H1 (cell line): ENCODE measurements at regions not wholly inside any gene's neighbourhood (a gene's known extent, or its start where the extent isn't known, plus 50 kb on each side); places are given as distances from the start of the nearest gene placed in this dataset.
A peak's percentile ranks its signal among the peaks of the same experiment; 100 is the strongest.

Experiments
- CTCF ChIA-PET: fragments of 300-600 bp; sonication (Branson Sonifier 250); formaldehyde crosslinking; loops from one replicate; lab custom pipeline; 2021; ENCODE audit not compliant: partially characterized antibody; lab: Charles Lee
- POLR2A ChIA-PET: fragments of 300-600 bp; sonication (Branson Sonifier 250); formaldehyde crosslinking; loops from one replicate; lab custom pipeline; 2021; ENCODE audit warnings: inconsistent platforms; ENCODE audit not compliant: partially characterized antibody; lab: Charles Lee
- DNase-seq, 2 experiments: peaks; one replicate each; pipeline versions ENCODE4 v3.0.0 to v3.0.0-alpha.2; 2010 to 2022; ENCODE audit warnings: low spot score in 2 of 2, low read depth in 1 of 2, mixed read lengths in 1 of 2
- FAIRE-seq: peaks from 2 replicates; lab custom pipeline; 2011; peaks lifted over from hg19 to GRCh38; lab: Jason Lieb, UNC
- H2AFZ ChIP-seq: 2 replicates; pipeline ENCODE4 v1.8.1; 2012; ENCODE audit warnings: low read length, inconsistent platforms
- H2AK5ac ChIP-seq: 2 replicates; pipeline ENCODE4 v1.6.1; 2013; ENCODE audit warnings: low read depth, low read length
- H2BK120ac ChIP-seq: replicated peaks from 2 replicates; pipeline ENCODE3; 2013; ENCODE audit warnings: low read depth, low read length, inconsistent platforms
- H2BK12ac ChIP-seq: 2 replicates; pipeline ENCODE4 v1.6.1; 2013; ENCODE audit warnings: low read depth, low read length
- H2BK15ac ChIP-seq: 2 replicates; pipeline ENCODE4 v1.6.1; 2013; ENCODE audit warnings: low read length
- H2BK20ac ChIP-seq: 2 replicates; pipeline ENCODE4 v1.6.1; 2013; ENCODE audit warnings: low read length
- H2BK5ac ChIP-seq: 2 replicates; pipeline ENCODE4 v1.6.1; 2013; ENCODE audit warnings: low read depth, low read length
- H3K14ac ChIP-seq: 2 replicates; pipeline ENCODE4 v1.6.1; 2013; ENCODE audit warnings: inconsistent platforms; ENCODE audit not compliant: insufficient read length
- H3K18ac ChIP-seq: 2 replicates; pipeline ENCODE4 v1.6.1; 2013; ENCODE audit warnings: low read length; ENCODE audit errors: extremely low read depth
- H3K23ac ChIP-seq: 2 replicates; pipeline ENCODE4 v1.6.1; 2013; ENCODE audit warnings: inconsistent platforms; ENCODE audit not compliant: insufficient read length
- H3K23me2 ChIP-seq: 2 replicates; pipeline ENCODE4 v1.6.1; 2013; ENCODE audit warnings: low read depth, low read length
- H3K27ac ChIP-seq: 2 replicates; pipeline ENCODE4 v1.6.1; 2011; ENCODE audit warnings: low read depth, low read length, inconsistent platforms
- H3K27me3 ChIP-seq, 4 experiments: replicated peaks in 1 of 4; 1 replicate in 1 of 4; 2 replicates in 3 of 4; pipeline versions ENCODE4 v1.6.1 to v1.8.1; 2011 to 2013; ENCODE audit warnings: low read length in 3 of 4, mild to moderate bottlenecking in 3 of 4, inconsistent platforms in 2 of 4, mixed read lengths in 2 of 4, moderate library complexity in 1 of 4; ENCODE audit not compliant: control insufficient read depth in 3 of 4, insufficient read depth in 3 of 4; ENCODE audit errors: extremely low read depth in 1 of 4
- H3K36me3 ChIP-seq, 4 experiments: 2 replicates each; pipeline versions ENCODE4 v1.6.1 to v1.8.1; 2011 to 2013; ENCODE audit warnings: mild to moderate bottlenecking in 4 of 4, low read length in 3 of 4, moderate library complexity in 2 of 4, control low read depth in 1 of 4, inconsistent platforms in 1 of 4; ENCODE audit not compliant: insufficient read depth in 4 of 4, control insufficient read depth in 2 of 4
- H3K4ac ChIP-seq: replicated peaks from 2 replicates; pipeline ENCODE3; 2013; ENCODE audit warnings: low read length, low read depth, mixed read lengths, inconsistent platforms; ENCODE audit not compliant: insufficient read length
- H3K4me1 ChIP-seq, 4 experiments: replicated peaks in 1 of 4; 1 replicate in 1 of 4; 2 replicates in 3 of 4; pipeline versions ENCODE4 v1.6.1 to v1.8.1; 2011 to 2013; ENCODE audit warnings: low read length in 3 of 4, inconsistent platforms in 2 of 4, mixed read lengths in 1 of 4; ENCODE audit not compliant: insufficient read depth in 4 of 4, control insufficient read depth in 3 of 4
- H3K4me2 ChIP-seq, 2 experiments: 2 replicates each; pipeline versions ENCODE4 v1.6.1 to v1.8.1; 2011 to 2013; ENCODE audit warnings: low read depth in 2 of 2, low read length in 2 of 2, control low read depth in 1 of 2, inconsistent platforms in 1 of 2, mild to moderate bottlenecking in 1 of 2; ENCODE audit not compliant: insufficient read depth in 1 of 2
- H3K4me3 ChIP-seq, 4 experiments: fragments of 200-600, 300-600 bp in 1 of 4; sonication (generic), shearing (Covaris generic), sonication (Bioruptor Twin) in 1 of 4; 2 replicates each; pipeline versions ENCODE4 v1.5.1 to v1.8.1; 2011 to 2016; ENCODE audit warnings: low read length in 4 of 4, low read depth in 3 of 4, control low read depth in 2 of 4, inconsistent platforms in 2 of 4, mild to moderate bottlenecking in 2 of 4, mixed read lengths in 1 of 4, moderate library complexity in 1 of 4; ENCODE audit not compliant: insufficient read depth in 2 of 4; ENCODE audit errors: extremely low read depth in 1 of 4
- H3K56ac ChIP-seq: replicated peaks from 2 replicates; pipeline ENCODE3; 2013; ENCODE audit warnings: low read depth, mild to moderate bottlenecking, mixed read lengths, low read length, inconsistent platforms; ENCODE audit not compliant: insufficient read length
- H3K79me1 ChIP-seq: 2 replicates; pipeline ENCODE4 v1.6.1; 2013; ENCODE audit warnings: low read depth, low read length, control low read depth
- H3K79me2 ChIP-seq, 2 experiments: 2 replicates each; pipeline versions ENCODE4 v1.6.1 to v1.8.1; 2012 to 2013; ENCODE audit warnings: low read length in 2 of 2, mild to moderate bottlenecking in 2 of 2, inconsistent platforms in 1 of 2; ENCODE audit not compliant: insufficient read depth in 2 of 2, control insufficient read depth in 1 of 2
- H3K9ac ChIP-seq, 4 experiments: replicated peaks in 1 of 4; 1 replicate in 1 of 4; 2 replicates in 3 of 4; pipeline versions ENCODE4 v1.6.1 to v1.8.1; 2011 to 2013; ENCODE audit warnings: low read depth in 3 of 4, low read length in 3 of 4, control low read depth in 2 of 4, mild to moderate bottlenecking in 2 of 4, moderate library complexity in 2 of 4, inconsistent platforms in 1 of 4; ENCODE audit errors: extremely low read depth in 1 of 4
- H3K9me3 ChIP-seq, 2 experiments: 2 replicates each; pipeline versions ENCODE4 v1.6.1 to v1.8.1; 2012 to 2013; ENCODE audit warnings: mild to moderate bottlenecking in 2 of 2, moderate library complexity in 2 of 2, control low read depth in 1 of 2, inconsistent platforms in 1 of 2, low read depth in 1 of 2, low read length in 1 of 2, mixed read lengths in 1 of 2; ENCODE audit not compliant: insufficient read depth in 2 of 2
- H4K20me1 ChIP-seq, 2 experiments: replicated peaks in 1 of 2; 2 replicates each; pipeline versions ENCODE3 to v1.8.1; 2011 to 2013; ENCODE audit warnings: inconsistent platforms in 2 of 2, low read length in 2 of 2, mild to moderate bottlenecking in 1 of 2; ENCODE audit not compliant: insufficient read depth in 2 of 2, control insufficient read depth in 1 of 2
- H4K5ac ChIP-seq: 2 replicates; pipeline ENCODE4 v1.6.1; 2013; ENCODE audit warnings: low read length, low read depth, mixed read lengths, inconsistent platforms; ENCODE audit not compliant: insufficient read length
- H4K8ac ChIP-seq: 2 replicates; pipeline ENCODE4 v1.8.0; 2013; ENCODE audit warnings: mild to moderate bottlenecking, moderate library complexity, low read length, inconsistent platforms; ENCODE audit not compliant: insufficient read depth; ENCODE audit errors: extremely low read depth
- H4K91ac ChIP-seq: replicated peaks from 2 replicates; pipeline ENCODE3; 2013; ENCODE audit warnings: low read length, mixed read lengths, inconsistent platforms; ENCODE audit not compliant: insufficient read length
- CTBP2 ChIP-seq: IDR thresholded peaks from 2 replicates; pipeline ENCODE4 v1.7.0; 2011; ENCODE audit warnings: borderline replicate concordance, mild to moderate bottlenecking, moderate library complexity, mixed read lengths, low read length; ENCODE audit not compliant: insufficient read depth, insufficient read length
- JUN ChIP-seq: IDR thresholded peaks from 2 replicates; pipeline ENCODE4 v1.6.1; 2011; ENCODE audit warnings: low read depth, mild to moderate bottlenecking, improper control_type of control experiment, low read length
- JUND ChIP-seq: IDR thresholded peaks from 2 replicates; pipeline ENCODE4 v1.6.1; 2011; ENCODE audit warnings: mild to moderate bottlenecking, improper control_type of control experiment, low read length
- KDM4A ChIP-seq: IDR thresholded peaks from one replicate; pipeline ENCODE4 v1.7.1; 2012; ENCODE audit warnings: low read depth, mild to moderate bottlenecking, moderate library complexity, low read length, inconsistent platforms; ENCODE audit not compliant: severe bottlenecking
- PHF8 ChIP-seq: fragments of 200-600 bp; sonication (generic); conservative IDR thresholded peaks from 2 replicates; pipeline ENCODE4 v1.7.1; 2012; ENCODE audit warnings: low read depth, mild to moderate bottlenecking, inconsistent platforms, low read length, moderate library complexity
- RAD21 ChIP-seq, 2 experiments: IDR thresholded peaks in 1 of 2; conservative IDR thresholded peaks in 1 of 2; 2 replicates each; pipeline ENCODE4 v1.6.1; 2011; ENCODE audit warnings: low read depth in 2 of 2, low read length in 2 of 2, improper control_type of control experiment in 1 of 2, inconsistent platforms in 1 of 2, mild to moderate bottlenecking in 1 of 2, moderate library complexity in 1 of 2
- SAP30 ChIP-seq: fragments of 300-600 bp; sonication (generic); IDR thresholded peaks from 2 replicates; pipeline ENCODE4 v1.7.1; 2012; ENCODE audit warnings: low read length, moderate library complexity, mild to moderate bottlenecking, inconsistent platforms; ENCODE audit not compliant: insufficient read depth, insufficient replicate concordance
- TEAD4 ChIP-seq: IDR thresholded peaks from 2 replicates; pipeline ENCODE4 v1.6.1; 2012; ENCODE audit warnings: low read depth, low read length, inconsistent platforms, mixed read lengths
- WGBS, 2 experiments: shearing (Covaris generic) in 1 of 2; methylation state at CpG; one replicate each; pipeline versions ENCODE4 v1.1.6 to v1.1.7; 2013 to 2015; ENCODE audit warnings: low lambda C conversion rate in 2 of 2, mixed read lengths in 2 of 2, inconsistent platforms in 1 of 2, low coverage in 1 of 2, missing lambda C conversion rate in 1 of 2; ENCODE audit not compliant: insufficient replicate concordance in 2 of 2, insufficient coverage in 1 of 2, insufficient read length in 1 of 2; ENCODE audit errors: extremely low coverage in 1 of 2, missing lambda C conversion rate in 1 of 2; 5-methylcytosine and 5-hydroxymethylcytosine counted together
- TF ChIP-seq, protein P1 (sequence below): IDR thresholded peaks from 2 replicates; pipeline ENCODE4 v1.6.1; 2011; ENCODE audit warnings: low read length, improper control_type of control experiment

DNA sequence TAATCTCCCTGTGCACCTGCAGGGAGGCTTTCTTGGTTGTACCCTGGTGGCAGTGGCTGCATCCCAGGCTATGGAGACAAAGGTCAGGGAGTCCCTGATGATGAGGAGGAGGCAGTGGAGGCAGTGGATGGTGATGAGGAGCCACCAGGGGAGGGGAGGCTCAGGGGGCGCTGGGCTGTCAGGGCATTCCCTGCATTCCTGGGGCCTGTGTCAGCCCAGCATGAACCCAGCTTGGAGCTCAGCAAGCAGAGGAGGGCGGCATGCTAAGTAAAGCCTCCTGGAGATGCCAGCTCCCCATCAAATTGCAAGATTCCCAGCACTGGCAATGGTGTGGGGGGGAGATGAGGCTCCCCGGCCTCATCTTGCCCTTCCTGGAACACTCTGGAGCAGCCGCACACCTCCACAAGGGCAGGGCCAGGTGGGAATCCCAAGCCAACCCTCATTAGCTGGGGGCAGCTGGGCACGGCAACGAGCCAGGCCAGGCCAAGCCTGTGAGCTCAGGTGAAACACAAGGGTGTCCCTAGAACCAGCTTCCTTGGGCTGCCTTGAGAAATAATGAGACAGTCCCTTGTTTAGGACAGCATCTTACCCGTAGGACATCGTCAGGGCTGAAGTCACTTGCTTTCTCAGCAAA lies 469.5 kb downstream of the MATN1 start:
- no peak overlapping the region for H3K4ac ChIP-seq
- no peaks in the 10 kb centered on the region for H3K79me2 ChIP-seq
- H2BK20ac ChIP-seq = no peak overlapping the region
- no peak for DNase-seq
- ChIA-PET CTCF (interaction anchor here (0.7 to 7.5 kb wide), 5 partner anchors 15 to 550 kb away, joined by 3 to 38 read pairs (median 3); no protein-coding TSS in a partner anchor), POLR2A (no interaction called here)
- H3K79me1 ChIP-seq = no peaks in the 10 kb centered on the region
- H3K4me1 ChIP-seq = peaks cover 0 to 8% (median 4%) of the 10 kb centered on the region in 4 experiments; a peak in 4 of 7 replicates
- H3K4me3 ChIP-seq = no peak overlapping the region
- no peaks in the 10 kb centered on the region; a peak in 1 of 7 replicates for H3K27me3 ChIP-seq
- H3K36me3 ChIP-seq = no peaks in the 10 kb centered on the region
- no peak overlapping the region; the same call in 1 of the 2 replicates for H2BK5ac ChIP-seq
- H3K18ac ChIP-seq = no peak overlapping the region
- H3K9me3 ChIP-seq = no peaks in the 10 kb centered on the region
- peak overlapping the region; percentile 25 for H4K91ac ChIP-seq
- H2BK15ac ChIP-seq = 0 out of 2 replicates have a peak overlapping the region, but pooled peaks have one; percentile 1
- H2BK12ac ChIP-seq = no peak overlapping the region
- no peak overlapping the region for H2AFZ ChIP-seq
- H3K23ac ChIP-seq = no peak overlapping the region
- H3K56ac ChIP-seq = no peak overlapping the region
- H3K9ac ChIP-seq = no peak overlapping the region
- no peak overlapping the region for H4K8ac ChIP-seq
- no peak overlapping the region; the same call in 1 of the 2 replicates for H3K27ac ChIP-seq
- no peak overlapping the region for H3K4me2 ChIP-seq
- no peaks in the 10 kb centered on the region for H4K20me1 ChIP-seq
- WGBS, 2 experiments = 89% methylated on average over 8 of the region's 8 CpGs; no CpG with 5 or more reads in 1 of the 2 experiments
- H2BK120ac ChIP-seq = no peak overlapping the region
- H3K14ac ChIP-seq = no peak overlapping the region
- no peak for FAIRE-seq
- H4K5ac ChIP-seq = no peak overlapping the region
- H2AK5ac ChIP-seq = 0 out of 2 replicates have a peak overlapping the region, but pooled peaks have one; percentile 70
- TF ChIP-seq CTBP2 (peak; percentile 48), RAD21 (IDR thresholded peaks at IDR 0.05 in 1 of 2, conservative IDR thresholded peaks at IDR 0.05 in 1 of 2; ENCODE audit: low read depth in 2 of 2, low read length in 2 of 2) (no peak), PHF8 (no peak), SAP30 (no peak), KDM4A (no peak), JUND (peak; percentile 83), JUN (peak; percentile 31; the same call in 1 of the 2 replicates), TEAD4 (peak; percentile 92)
- TF ChIP-seq, protein P1, sequence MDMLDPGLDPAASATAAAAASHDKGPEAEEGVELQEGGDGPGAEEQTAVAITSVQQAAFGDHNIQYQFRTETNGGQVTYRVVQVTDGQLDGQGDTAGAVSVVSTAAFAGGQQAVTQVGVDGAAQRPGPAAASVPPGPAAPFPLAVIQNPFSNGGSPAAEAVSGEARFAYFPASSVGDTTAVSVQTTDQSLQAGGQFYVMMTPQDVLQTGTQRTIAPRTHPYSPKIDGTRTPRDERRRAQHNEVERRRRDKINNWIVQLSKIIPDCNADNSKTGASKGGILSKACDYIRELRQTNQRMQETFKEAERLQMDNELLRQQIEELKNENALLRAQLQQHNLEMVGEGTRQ = no peak
- no peaks in the 10 kb centered on the region; the same call in 1 of the 2 replicates for H3K23me2 ChIP-seq
